A549 (cell line): ENCODE measurements at regions not wholly inside any gene's neighbourhood (a gene's known extent, or its start where the extent isn't known, plus 50 kb on each side); places are given as distances from the start of the nearest gene placed in this dataset.

Source experiments
- ATAC-seq, 2 experiments: fragments of 200-7000 bp in 1 of 2; fragments of >200 bp in 1 of 2; cut with Nextera tagmentation in 1 of 2; cut with Tn5 transposase in 1 of 2; 3 replicates each; pipeline versions ENCODE4 v1.8.0 to v1.9.1; 2018 to 2020; ENCODE audit warnings: mild to moderate bottlenecking in 1 of 2, moderate library complexity in 1 of 2
- CTCF ChIA-PET: fragments of 300-600 bp; sonication (Branson Sonifier 250); formaldehyde crosslinking; extraction: SDS; loops from one replicate; lab custom pipeline; 2021; ENCODE audit warnings: antibody characterized with exemption, inconsistent platforms; lab: Yijun Ruan, JAX
- POLR2A ChIA-PET: fragments of 350-600 bp; formaldehyde crosslinking; extraction: SDS; loops from one replicate; lab custom pipeline; 2021; ENCODE audit warnings: antibody characterized with exemption, inconsistent platforms; lab: Yijun Ruan, JAX
- DNase-seq, 2 experiments: peaks; one replicate each; pipeline versions ENCODE4 v3.0.0 to v3.0.0-alpha.2; 2011 to 2016; ENCODE audit warnings: low read depth in 1 of 2, low spot score in 1 of 2
- FAIRE-seq: peaks from 2 replicates; lab custom pipeline; 2011; peaks lifted over from hg19 to GRCh38; lab: Jason Lieb, UNC
- H3K27ac ChIP-seq, 2 experiments: fragments of >200 bp; sonication (Bioruptor Twin); formaldehyde crosslinking; 3 replicates each; pipeline ENCODE4 v1.5.1; 2016 to 2017
- H3K4me1 ChIP-seq: fragments of >200 bp; sonication (Bioruptor Twin); formaldehyde crosslinking; 3 replicates; pipeline ENCODE4 v1.6.1; 2016
- H3K4me2 ChIP-seq: fragments of >200 bp; sonication (Bioruptor Twin); formaldehyde crosslinking; 3 replicates; pipeline ENCODE4 v1.6.1; 2016
- H3K4me3 ChIP-seq: fragments of >200 bp; sonication (Bioruptor Twin); formaldehyde crosslinking; 3 replicates; pipeline ENCODE4 v1.5.1; 2016
- H3K9me3 ChIP-seq: fragments of >200 bp; sonication (Bioruptor Twin); formaldehyde crosslinking; 3 replicates; pipeline ENCODE4 v1.6.1; 2016
- BHLHE40 ChIP-seq: IDR thresholded peaks from 2 replicates; pipeline ENCODE4 v1.6.1; 2012; ENCODE audit warnings: low read depth, low read length, inconsistent platforms
- CBX2 ChIP-seq: fragments of 200-600 bp; sonication (generic); IDR thresholded peaks from 2 replicates; pipeline ENCODE4 v1.6.1; 2016; ENCODE audit warnings: low read depth, mild to moderate bottlenecking, borderline replicate concordance
- CHD4 ChIP-seq: fragments of 200-600 bp; sonication (generic); IDR thresholded peaks from 2 replicates; pipeline ENCODE4 v1.6.1; 2016; ENCODE audit warnings: antibody characterized with exemption, mild to moderate bottlenecking, borderline replicate concordance
- EHF ChIP-seq: fragments of 250-450 bp; sonication (Bioruptor Pico); IDR thresholded peaks from 2 replicates; pipeline ENCODE4 v1.5.0; 2020; ENCODE audit warnings: mild to moderate bottlenecking
- ELK1 ChIP-seq: fragments of 150-350 bp; IDR thresholded peaks from 2 replicates; pipeline ENCODE4 v1.6.1; 2014; ENCODE audit warnings: low read depth, mild to moderate bottlenecking, low read length
- EP300 ChIP-seq, 2 experiments: fragments of >200 bp; sonication (Bioruptor Twin); formaldehyde crosslinking; IDR thresholded peaks; 2 replicates in 1 of 2; 3 replicates in 1 of 2; pipeline ENCODE4 v1.6.1; 2016 to 2017
- ESRRA ChIP-seq: fragments of 150-350 bp; IDR thresholded peaks from 2 replicates; pipeline ENCODE4 v1.6.1; 2014; ENCODE audit warnings: mild to moderate bottlenecking, low read length, borderline replicate concordance
- FOSL2 ChIP-seq, 2 experiments: fragments of 450-650 bp in 1 of 2; fragments of >200 bp in 1 of 2; sonication (Bioruptor Twin) in 1 of 2; formaldehyde crosslinking; IDR thresholded peaks; 2 replicates each; pipeline versions ENCODE4 v1.5.0 to v1.6.1; 2016 to 2020; ENCODE audit warnings: mild to moderate bottlenecking in 1 of 2, moderate library complexity in 1 of 2
- HES2 ChIP-seq: fragments of >200 bp; sonication (Bioruptor Twin); formaldehyde crosslinking; IDR thresholded peaks from 2 replicates; pipeline ENCODE4 v1.6.1; 2016
- HOXA7 ChIP-seq: fragments of 250-450 bp; sonication (Bioruptor Pico); IDR thresholded peaks from 2 replicates; pipeline ENCODE4 v1.5.0; 2020; ENCODE audit warnings: mild to moderate bottlenecking, moderate library complexity
- MAZ ChIP-seq: fragments of 150-350 bp; IDR thresholded peaks from 2 replicates; pipeline ENCODE4 v1.6.1; 2014; ENCODE audit warnings: antibody characterized with exemption, low read depth, low read length, borderline replicate concordance
- NPAS2 ChIP-seq: fragments of 250-450 bp; sonication (Bioruptor Pico); IDR thresholded peaks from 2 replicates; pipeline ENCODE4 v1.8.0; 2022; ENCODE audit warnings: mild to moderate bottlenecking, moderate library complexity, borderline replicate concordance
- RFX5 ChIP-seq: fragments of 450-650 bp; IDR thresholded peaks from 2 replicates; pipeline ENCODE4 v1.7.1; 2014; ENCODE audit warnings: antibody characterized with exemption, mild to moderate bottlenecking, moderate library complexity
- SREBF2 ChIP-seq: fragments of 450-650 bp; IDR thresholded peaks from 2 replicates; pipeline ENCODE4 v1.6.1; 2014; ENCODE audit warnings: mild to moderate bottlenecking, moderate library complexity
- ZNF302 ChIP-seq: fragments of 250-450 bp; sonication (Bioruptor Pico); IDR thresholded peaks from 2 replicates; pipeline ENCODE4 v1.9.0; 2021; ENCODE audit warnings: inconsistent platforms, mild to moderate bottlenecking, moderate library complexity
- WGBS: methylation state at CpG from one replicate; pipeline ENCODE4 v1.1.6; 2017; ENCODE audit errors: missing lambda C conversion rate; 5-methylcytosine and 5-hydroxymethylcytosine counted together
- TF ChIP-seq, protein P1 (sequence below): fragments of 200-600 bp; sonication (generic); IDR thresholded peaks from 2 replicates; pipeline ENCODE4 v1.6.1; 2016; ENCODE audit warnings: antibody characterized with exemption, mild to moderate bottlenecking, moderate library complexity
- TF ChIP-seq, protein P2 (sequence below): fragments of 250-450 bp; sonication (Bioruptor Pico); IDR thresholded peaks from 2 replicates; pipeline ENCODE4 v1.5.0; 2021; ENCODE audit warnings: mild to moderate bottlenecking, moderate library complexity, borderline replicate concordance
- TF ChIP-seq, protein P3 (sequence below): fragments of >200 bp; sonication (Bioruptor Twin); formaldehyde crosslinking; IDR thresholded peaks from 3 replicates; pipeline ENCODE4 v1.5.1; 2016

DNA sequence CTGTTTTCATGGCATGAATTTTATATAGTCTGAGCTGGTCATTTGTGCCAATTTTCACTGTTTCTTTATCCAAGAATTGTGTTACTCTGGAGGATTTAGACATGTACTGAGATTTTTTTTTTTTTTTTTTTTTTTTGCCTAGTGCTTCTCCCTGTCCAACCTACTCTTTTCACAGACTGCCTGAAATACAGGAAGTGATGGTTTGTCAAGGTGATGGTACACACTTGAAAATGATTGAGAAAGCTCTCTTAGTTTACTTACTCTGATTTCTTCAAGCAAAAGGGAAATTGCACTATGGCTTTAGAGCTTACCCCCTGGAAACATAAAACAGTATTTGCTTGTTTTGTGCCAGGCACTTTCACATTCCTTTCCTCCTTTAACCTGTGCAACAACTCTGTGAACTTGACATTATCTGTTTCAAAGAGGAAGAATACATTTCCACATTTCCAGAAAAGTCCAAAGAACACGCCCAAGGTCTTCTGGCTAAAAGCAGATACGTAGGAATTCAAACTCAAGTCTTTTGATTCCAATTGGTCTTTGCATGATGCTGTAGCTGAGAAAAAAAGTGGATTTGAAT is 181.1 kb downstream of the SLC15A5 start:
- ChIA-PET CTCF (interaction anchor here (0.6 to 1.2 kb wide), 3 partner anchors 10 to 908 kb away, joined by 3 read pairs; no protein-coding TSS in a partner anchor), POLR2A (no interaction called here)
- no peak for ATAC-seq
- H3K9me3 ChIP-seq = no peaks in the 10 kb centered on the region
- H3K4me3 ChIP-seq = no peak overlapping the region
- no peak for TF ChIP-seq ESRRA
- no peak for TF ChIP-seq ZNF302 (CRISPR knock-in tag)
- no peak for TF ChIP-seq EHF
- TF ChIP-seq MAZ = no peak
- no peak for TF ChIP-seq NPAS2
- TF ChIP-seq HES2 = no peak
- no peak for TF ChIP-seq FOSL2 (IDR thresholded peaks at IDR 0.05)
- TF ChIP-seq FOSL2 (CRISPR knock-in tag; IDR thresholded peaks at IDR 0.05) = no peak
- no peak for TF ChIP-seq EP300 (IDR thresholded peaks at IDR 0.05)
- TF ChIP-seq, protein P1, sequence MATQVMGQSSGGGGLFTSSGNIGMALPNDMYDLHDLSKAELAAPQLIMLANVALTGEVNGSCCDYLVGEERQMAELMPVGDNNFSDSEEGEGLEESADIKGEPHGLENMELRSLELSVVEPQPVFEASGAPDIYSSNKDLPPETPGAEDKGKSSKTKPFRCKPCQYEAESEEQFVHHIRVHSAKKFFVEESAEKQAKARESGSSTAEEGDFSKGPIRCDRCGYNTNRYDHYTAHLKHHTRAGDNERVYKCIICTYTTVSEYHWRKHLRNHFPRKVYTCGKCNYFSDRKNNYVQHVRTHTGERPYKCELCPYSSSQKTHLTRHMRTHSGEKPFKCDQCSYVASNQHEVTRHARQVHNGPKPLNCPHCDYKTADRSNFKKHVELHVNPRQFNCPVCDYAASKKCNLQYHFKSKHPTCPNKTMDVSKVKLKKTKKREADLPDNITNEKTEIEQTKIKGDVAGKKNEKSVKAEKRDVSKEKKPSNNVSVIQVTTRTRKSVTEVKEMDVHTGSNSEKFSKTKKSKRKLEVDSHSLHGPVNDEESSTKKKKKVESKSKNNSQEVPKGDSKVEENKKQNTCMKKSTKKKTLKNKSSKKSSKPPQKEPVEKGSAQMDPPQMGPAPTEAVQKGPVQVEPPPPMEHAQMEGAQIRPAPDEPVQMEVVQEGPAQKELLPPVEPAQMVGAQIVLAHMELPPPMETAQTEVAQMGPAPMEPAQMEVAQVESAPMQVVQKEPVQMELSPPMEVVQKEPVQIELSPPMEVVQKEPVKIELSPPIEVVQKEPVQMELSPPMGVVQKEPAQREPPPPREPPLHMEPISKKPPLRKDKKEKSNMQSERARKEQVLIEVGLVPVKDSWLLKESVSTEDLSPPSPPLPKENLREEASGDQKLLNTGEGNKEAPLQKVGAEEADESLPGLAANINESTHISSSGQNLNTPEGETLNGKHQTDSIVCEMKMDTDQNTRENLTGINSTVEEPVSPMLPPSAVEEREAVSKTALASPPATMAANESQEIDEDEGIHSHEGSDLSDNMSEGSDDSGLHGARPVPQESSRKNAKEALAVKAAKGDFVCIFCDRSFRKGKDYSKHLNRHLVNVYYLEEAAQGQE = no peak
- no peak for TF ChIP-seq ELK1
- TF ChIP-seq, protein P2, sequence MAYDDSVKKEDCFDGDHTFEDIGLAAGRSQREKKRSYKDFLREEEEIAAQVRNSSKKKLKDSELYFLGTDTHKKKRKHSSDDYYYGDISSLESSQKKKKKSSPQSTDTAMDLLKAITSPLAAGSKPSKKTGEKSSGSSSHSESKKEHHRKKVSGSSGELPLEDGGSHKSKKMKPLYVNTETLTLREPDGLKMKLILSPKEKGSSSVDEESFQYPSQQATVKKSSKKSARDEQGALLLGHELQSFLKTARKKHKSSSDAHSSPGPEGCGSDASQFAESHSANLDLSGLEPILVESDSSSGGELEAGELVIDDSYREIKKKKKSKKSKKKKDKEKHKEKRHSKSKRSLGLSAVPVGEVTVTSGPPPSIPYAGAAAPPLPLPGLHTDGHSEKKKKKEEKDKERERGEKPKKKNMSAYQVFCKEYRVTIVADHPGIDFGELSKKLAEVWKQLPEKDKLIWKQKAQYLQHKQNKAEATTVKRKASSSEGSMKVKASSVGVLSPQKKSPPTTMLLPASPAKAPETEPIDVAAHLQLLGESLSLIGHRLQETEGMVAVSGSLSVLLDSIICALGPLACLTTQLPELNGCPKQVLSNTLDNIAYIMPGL (CRISPR knock-in tag) = no peak
- no peak for TF ChIP-seq BHLHE40
- TF ChIP-seq HOXA7 (CRISPR knock-in tag) = no peak
- TF ChIP-seq CHD4 = no peak
- TF ChIP-seq CBX2 = no peak
- TF ChIP-seq, protein P3, sequence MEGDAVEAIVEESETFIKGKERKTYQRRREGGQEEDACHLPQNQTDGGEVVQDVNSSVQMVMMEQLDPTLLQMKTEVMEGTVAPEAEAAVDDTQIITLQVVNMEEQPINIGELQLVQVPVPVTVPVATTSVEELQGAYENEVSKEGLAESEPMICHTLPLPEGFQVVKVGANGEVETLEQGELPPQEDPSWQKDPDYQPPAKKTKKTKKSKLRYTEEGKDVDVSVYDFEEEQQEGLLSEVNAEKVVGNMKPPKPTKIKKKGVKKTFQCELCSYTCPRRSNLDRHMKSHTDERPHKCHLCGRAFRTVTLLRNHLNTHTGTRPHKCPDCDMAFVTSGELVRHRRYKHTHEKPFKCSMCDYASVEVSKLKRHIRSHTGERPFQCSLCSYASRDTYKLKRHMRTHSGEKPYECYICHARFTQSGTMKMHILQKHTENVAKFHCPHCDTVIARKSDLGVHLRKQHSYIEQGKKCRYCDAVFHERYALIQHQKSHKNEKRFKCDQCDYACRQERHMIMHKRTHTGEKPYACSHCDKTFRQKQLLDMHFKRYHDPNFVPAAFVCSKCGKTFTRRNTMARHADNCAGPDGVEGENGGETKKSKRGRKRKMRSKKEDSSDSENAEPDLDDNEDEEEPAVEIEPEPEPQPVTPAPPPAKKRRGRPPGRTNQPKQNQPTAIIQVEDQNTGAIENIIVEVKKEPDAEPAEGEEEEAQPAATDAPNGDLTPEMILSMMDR = no peak
- TF ChIP-seq RFX5 = no peak
- no peak for TF ChIP-seq SREBF2
- no peak for FAIRE-seq
- no peak for DNase-seq
- no peaks in the 10 kb centered on the region for H3K4me1 ChIP-seq
- 40% methylated on average over 2 of the region's 2 CpGs for WGBS
- H3K27ac ChIP-seq = no peak overlapping the region
- H3K4me2 ChIP-seq = no peak overlapping the region
